Ishikawa (cell line): ENCODE measurements at regions not wholly inside any gene's neighbourhood (a gene's known extent, or its start where the extent isn't known, plus 50 kb on each side); places are given as distances from the start of the nearest gene placed in this dataset.

Experiments used
- CEBPB ChIP-seq: IDR thresholded peaks from 2 replicates; pipeline ENCODE4 v1.6.1; 2012
- CREB1 ChIP-seq: IDR thresholded peaks from 2 replicates; pipeline ENCODE4 v1.6.1; 2012; ENCODE audit warnings: low read depth
- EGR1 ChIP-seq: IDR thresholded peaks from 2 replicates; pipeline ENCODE4 v1.6.1; 2012
- EP300 ChIP-seq: IDR thresholded peaks from 2 replicates; pipeline ENCODE4 v1.6.1; 2012; ENCODE audit warnings: borderline replicate concordance
- FOXM1 ChIP-seq: IDR thresholded peaks from 2 replicates; pipeline ENCODE4 v1.6.1; 2012; ENCODE audit warnings: low read depth, borderline replicate concordance
- MAX ChIP-seq: IDR thresholded peaks from 2 replicates; pipeline ENCODE4 v1.6.1; 2012
- NFIC ChIP-seq: IDR thresholded peaks from 2 replicates; pipeline ENCODE4 v1.6.1; 2012
- RAD21 ChIP-seq: IDR thresholded peaks from 2 replicates; pipeline ENCODE4 v1.6.1; 2012; ENCODE audit warnings: low read depth
- REST ChIP-seq: IDR thresholded peaks from 2 replicates; pipeline ENCODE4 v1.6.1; 2012; ENCODE audit warnings: low read depth, mild to moderate bottlenecking
- TAF1 ChIP-seq: IDR thresholded peaks from 2 replicates; pipeline ENCODE4 v1.6.1; 2012; ENCODE audit warnings: low read depth, mild to moderate bottlenecking
- TCF12 ChIP-seq: IDR thresholded peaks from 2 replicates; pipeline ENCODE4 v1.6.1; 2012; ENCODE audit warnings: low read depth
- TEAD4 ChIP-seq: IDR thresholded peaks from 2 replicates; pipeline ENCODE4 v1.6.1; 2012
- YY1 ChIP-seq: IDR thresholded peaks from 2 replicates; pipeline ENCODE4 v1.6.1; 2012; ENCODE audit warnings: low read depth
- ZBTB7A ChIP-seq: IDR thresholded peaks from 2 replicates; pipeline ENCODE4 v1.6.1; 2012; ENCODE audit warnings: low read depth
- TF ChIP-seq, protein P1 (sequence below): IDR thresholded peaks from 2 replicates; pipeline ENCODE4 v1.6.1; 2012

GRCh38 chr4:132076829-132077228, 1072.3 kb upstream of the PCDH10 start:
- TF ChIP-seq MAX, result no peak
- no peak for TF ChIP-seq NFIC

DNA sequence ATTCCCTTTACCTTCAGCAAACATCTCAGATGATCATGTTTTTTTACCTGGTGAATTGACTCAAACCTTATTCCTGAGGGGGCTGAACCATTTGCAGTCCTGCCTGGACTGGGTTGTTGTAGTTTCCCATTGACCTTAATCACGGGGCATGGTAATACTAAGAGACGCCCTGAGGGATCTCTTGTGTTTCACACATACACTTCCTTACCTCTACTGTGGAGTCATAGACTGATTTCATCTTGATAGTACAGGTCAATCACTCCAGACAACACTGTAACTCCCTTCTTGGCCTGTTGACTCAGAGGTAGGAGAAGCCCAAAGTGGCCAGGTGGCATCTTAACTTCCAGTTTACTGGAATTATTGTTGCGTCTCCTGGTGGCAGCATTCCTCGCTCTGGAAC, 1064.0 kb upstream of the PCDH10 start:
- TF ChIP-seq FOXM1 (no peak), YY1 (no peak), TEAD4 (no peak), EGR1 (no peak), ZBTB7A (no peak), TCF12 (no peak), EP300 (no peak), TAF1 (no peak), RAD21 (no peak)
- TF ChIP-seq, protein P1, sequence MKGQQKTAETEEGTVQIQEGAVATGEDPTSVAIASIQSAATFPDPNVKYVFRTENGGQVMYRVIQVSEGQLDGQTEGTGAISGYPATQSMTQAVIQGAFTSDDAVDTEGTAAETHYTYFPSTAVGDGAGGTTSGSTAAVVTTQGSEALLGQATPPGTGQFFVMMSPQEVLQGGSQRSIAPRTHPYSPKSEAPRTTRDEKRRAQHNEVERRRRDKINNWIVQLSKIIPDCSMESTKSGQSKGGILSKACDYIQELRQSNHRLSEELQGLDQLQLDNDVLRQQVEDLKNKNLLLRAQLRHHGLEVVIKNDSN, result no peak

DNA sequence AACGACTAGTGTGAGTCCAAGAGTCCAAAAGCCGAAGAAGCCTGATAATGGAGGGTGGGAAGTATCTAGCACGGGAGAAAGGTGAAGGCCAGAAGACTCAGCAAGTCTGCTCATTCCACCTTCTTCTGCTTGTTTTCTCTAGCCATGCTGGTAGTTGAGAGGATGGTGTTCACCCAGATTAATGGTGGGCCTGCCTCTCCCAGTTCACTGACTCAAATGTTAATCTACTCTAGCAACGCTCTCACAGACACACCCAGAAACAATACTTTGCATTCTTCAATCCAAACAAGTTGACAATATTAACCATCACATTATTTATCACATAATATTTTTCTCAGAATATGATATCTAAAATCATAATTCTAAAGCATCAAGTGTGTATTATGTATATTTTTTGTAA, 1055.1 kb upstream of the PCDH10 start:
- no peak for TF ChIP-seq YY1
- no peak for TF ChIP-seq CEBPB
- no peak for TF ChIP-seq FOXM1
- TF ChIP-seq TEAD4, result no peak
- TF ChIP-seq TAF1, result no peak
- no peak for TF ChIP-seq TCF12
- no peak for TF ChIP-seq EP300
- TF ChIP-seq RAD21, result no peak

DNA sequence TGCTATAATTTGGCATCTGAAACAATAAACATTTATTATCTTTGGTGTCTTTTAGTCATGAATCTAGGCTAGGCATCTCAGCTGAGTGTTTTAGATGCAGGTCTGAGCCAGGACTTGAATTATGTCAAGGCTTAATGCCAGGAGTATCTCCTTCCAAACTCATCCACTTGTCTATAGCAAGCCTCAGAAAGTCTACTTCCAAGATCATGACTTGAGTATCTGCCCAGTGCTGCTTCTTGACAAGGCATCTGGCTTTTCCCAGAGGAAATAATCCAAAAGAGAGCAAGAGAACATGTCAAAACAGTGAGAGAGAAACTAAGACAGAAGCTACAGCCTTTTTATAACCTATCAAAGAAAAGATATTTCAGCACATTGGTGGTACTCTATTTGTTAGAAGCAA, 1052.1 kb upstream of the PCDH10 start:
- TF ChIP-seq NFIC (no peak), REST (no peak), CEBPB (no peak), EGR1 (no peak), EP300 (no peak), MAX (no peak), FOXM1 (no peak), ZBTB7A (no peak), RAD21 (no peak), TAF1 (no peak), TEAD4 (no peak), TCF12 (no peak), CREB1 (no peak), YY1 (no peak)
- TF ChIP-seq, protein P1, result no peak

GRCh38 chr4:132101526-132101925, 1047.6 kb upstream of the PCDH10 start:
- no peak for TF ChIP-seq TEAD4
- no peak for TF ChIP-seq RAD21
- TF ChIP-seq, protein P1, result no peak
- TF ChIP-seq NFIC, result no peak
- no peak for TF ChIP-seq ZBTB7A
- TF ChIP-seq CREB1, result no peak
- no peak for TF ChIP-seq EGR1
- no peak for TF ChIP-seq REST
- no peak for TF ChIP-seq CEBPB
- TF ChIP-seq EP300, result no peak
- no peak for TF ChIP-seq YY1
- TF ChIP-seq MAX, result no peak
- no peak for TF ChIP-seq TCF12

DNA sequence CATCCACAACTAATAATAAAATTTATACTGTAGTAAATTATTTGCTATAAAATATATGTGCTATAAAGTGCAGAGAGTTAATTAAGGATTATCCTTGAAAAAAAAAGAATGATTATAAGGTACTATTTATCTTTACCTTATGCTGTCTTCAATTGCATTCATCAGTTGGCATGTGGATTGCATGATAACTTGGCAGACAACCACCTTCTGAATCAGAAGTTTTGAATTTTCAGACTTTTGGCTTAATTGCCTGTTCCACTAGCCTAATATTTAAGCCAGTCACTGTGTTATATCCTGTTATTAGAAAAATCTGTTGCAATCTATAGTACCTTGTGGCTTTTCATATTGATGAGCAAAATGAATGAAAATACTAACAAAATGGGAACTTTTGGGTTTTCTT, 1040.3 kb upstream of the PCDH10 start:
- TF ChIP-seq TEAD4 (no peak), EP300 (no peak), NFIC (no peak), MAX (no peak), CEBPB (no peak), FOXM1 (no peak)
- TF ChIP-seq, protein P1, result no peak
